Coronary artery (tissue), 2 donors: ENCODE measurements at regions not wholly inside any gene's neighbourhood (a gene's known extent, or its start where the extent isn't known, plus 50 kb on each side); places are given as distances from the start of the nearest gene placed in this dataset.

Experiments used
- DNase-seq: peaks from one replicate; pipeline ENCODE4 v3.0.0-alpha.2; 2017; ENCODE audit warnings: low spot score
- H3K27ac ChIP-seq, 2 donors: fragments of 200-600 bp; sonication (generic); one replicate each; pipeline ENCODE4 v1.5.1; 2016 to 2019
- H3K4me3 ChIP-seq: fragments of 200-600 bp; sonication (generic); 2 replicates; pipeline ENCODE4 v1.5.1; 2016; ENCODE audit warnings: mild to moderate bottlenecking, moderate library complexity
- TF ChIP-seq, protein P1 (sequence below): fragments of 200-600 bp; sonication (generic); IDR thresholded peaks from one replicate; pipeline ENCODE4 v1.5.1; 2019; ENCODE audit warnings: antibody characterized with exemption

DNA sequence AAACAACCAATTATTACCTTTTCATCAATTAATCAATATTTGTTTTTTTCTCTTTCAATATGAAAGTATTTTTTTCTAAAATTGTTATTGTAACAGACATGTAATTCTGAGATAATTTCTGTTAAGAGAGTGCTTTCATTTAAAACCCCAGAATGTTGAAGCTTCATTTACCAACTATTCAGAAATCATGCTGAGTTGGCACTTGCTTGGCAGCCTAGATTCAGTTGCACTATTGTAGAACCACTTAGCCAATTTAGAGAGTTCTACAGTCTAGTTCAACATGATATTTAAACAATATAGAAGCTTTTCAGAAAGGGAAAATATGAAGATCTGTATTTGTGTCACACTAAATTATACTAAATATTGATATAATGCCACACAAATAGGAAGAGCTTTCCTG, 56.1 kb upstream of the NKAIN2 start:
- no peak overlapping the region for H3K4me3 ChIP-seq
- TF ChIP-seq, protein P1, sequence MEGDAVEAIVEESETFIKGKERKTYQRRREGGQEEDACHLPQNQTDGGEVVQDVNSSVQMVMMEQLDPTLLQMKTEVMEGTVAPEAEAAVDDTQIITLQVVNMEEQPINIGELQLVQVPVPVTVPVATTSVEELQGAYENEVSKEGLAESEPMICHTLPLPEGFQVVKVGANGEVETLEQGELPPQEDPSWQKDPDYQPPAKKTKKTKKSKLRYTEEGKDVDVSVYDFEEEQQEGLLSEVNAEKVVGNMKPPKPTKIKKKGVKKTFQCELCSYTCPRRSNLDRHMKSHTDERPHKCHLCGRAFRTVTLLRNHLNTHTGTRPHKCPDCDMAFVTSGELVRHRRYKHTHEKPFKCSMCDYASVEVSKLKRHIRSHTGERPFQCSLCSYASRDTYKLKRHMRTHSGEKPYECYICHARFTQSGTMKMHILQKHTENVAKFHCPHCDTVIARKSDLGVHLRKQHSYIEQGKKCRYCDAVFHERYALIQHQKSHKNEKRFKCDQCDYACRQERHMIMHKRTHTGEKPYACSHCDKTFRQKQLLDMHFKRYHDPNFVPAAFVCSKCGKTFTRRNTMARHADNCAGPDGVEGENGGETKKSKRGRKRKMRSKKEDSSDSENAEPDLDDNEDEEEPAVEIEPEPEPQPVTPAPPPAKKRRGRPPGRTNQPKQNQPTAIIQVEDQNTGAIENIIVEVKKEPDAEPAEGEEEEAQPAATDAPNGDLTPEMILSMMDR, result no peak
- no peak for DNase-seq
- no peak overlapping the region for H3K27ac ChIP-seq

DNA sequence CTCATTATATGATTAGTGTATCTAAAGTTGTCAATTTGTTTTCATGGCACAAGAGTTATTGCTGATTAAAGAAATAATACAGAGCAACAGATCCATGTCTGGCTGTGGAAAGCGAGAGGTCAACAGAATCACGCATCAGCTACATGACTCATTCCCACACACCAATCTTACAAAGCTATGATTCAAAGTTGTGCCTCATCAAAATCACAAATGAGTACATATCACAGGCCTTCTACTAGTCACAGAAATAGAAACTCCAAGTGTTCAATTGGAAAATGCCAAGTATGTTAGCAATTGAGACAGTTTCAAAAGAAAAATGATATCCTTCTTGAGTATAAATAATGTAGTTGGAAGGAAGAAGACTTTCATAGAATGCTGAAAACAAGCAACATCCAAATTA, 57.8 kb upstream of the NKAIN2 start:
- no peak overlapping the region for H3K27ac ChIP-seq
- DNase-seq, result no peak
- H3K4me3 ChIP-seq, result no peak overlapping the region
- TF ChIP-seq, protein P1, result no peak

DNA sequence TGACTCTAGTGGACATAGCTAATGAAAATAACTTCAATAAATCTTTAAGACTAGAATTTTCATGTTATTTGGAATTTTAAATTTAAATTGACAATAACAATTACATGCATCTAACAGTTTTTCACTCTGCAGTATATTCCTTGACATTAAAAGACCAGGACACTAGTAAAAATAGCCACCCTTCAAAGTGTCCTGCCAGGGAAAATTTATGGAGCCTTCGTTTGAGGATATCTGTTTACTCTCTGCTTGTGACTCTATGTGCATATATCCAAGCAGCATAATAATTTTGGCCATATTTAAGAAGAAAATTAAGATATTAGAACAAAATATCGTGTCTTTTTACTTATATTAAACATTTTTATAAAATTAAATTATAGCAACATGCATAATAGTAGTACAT, 58.8 kb upstream of the NKAIN2 start:
- no peak for DNase-seq
- TF ChIP-seq, protein P1, result no peak
- H3K27ac ChIP-seq, result no peak overlapping the region
- H3K4me3 ChIP-seq, result no peak overlapping the region

DNA sequence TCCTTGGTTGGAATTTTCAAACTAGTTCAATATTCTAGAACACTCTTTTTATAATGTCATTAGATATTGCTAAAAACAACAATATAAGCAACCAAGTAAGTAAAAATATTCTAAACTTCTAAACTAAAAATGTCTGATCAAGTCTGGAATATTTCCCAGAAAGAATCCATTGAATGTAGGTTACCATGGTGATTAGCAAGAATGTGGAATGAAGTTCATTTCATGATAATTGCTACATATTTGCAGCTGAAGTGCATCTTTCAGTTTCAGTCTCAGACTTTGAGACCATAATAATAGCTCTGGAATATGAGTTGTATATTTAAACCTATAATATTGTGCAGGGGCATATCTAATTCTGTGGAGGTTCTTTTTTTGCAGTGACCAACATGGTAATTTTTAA, 61.0 kb upstream of the NKAIN2 start:
- no peak for DNase-seq
- TF ChIP-seq, protein P1, result no peak
- Histone ChIP-seq H3K4me3 (no peak overlapping the region), H3K27ac (no peak overlapping the region)

DNA sequence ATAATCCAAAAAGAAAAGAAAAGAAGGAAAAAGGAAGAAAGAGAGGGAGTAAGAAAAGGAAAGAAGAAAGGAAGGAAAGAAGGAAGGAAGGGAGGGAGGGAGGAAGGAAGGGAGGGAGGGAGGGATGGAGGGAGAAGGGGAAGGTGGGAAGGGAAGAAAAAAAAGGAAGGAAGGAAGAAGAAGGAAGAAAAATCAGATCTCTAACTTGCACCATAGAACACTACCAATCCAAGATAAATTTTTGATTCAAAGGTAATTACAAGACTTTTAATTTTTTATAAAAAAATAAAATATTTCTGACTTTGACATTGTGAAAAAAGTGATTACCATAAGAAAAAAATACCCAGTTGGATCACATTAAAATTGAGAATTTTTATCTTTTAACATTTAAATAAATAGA, 70.5 kb upstream of the NKAIN2 start:
- TF ChIP-seq, protein P1, result no peak
- H3K4me3 ChIP-seq, result no peak overlapping the region

DNA sequence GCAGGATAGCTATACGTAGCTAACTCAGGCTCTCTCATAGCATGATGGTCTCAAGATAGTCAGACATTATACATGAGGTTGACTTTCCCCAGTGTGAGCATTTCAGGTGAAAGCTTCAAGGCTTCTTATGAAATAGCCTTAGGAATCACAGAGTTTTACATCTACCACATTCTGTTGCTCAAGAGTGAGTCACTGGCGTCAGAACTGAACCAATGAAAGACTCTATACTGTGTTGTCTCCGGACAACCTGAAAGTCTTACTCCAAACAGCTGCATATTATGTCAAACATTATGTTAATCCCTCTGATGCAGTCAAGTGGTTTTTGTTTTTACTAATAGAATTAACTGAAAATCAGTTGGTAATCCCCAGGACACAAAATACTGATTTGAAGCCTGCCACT, 79.8 kb upstream of the TRDN start:
- Histone ChIP-seq H3K4me3 (no peak overlapping the region), H3K27ac (no peak overlapping the region)
- TF ChIP-seq, protein P1, result no peak
- DNase-seq, result no peak

More for the DNA sequence above, 70.5 kb upstream of the NKAIN2 start:
- no peak overlapping the region for H3K27ac ChIP-seq
- DNase-seq, result no peak

DNA sequence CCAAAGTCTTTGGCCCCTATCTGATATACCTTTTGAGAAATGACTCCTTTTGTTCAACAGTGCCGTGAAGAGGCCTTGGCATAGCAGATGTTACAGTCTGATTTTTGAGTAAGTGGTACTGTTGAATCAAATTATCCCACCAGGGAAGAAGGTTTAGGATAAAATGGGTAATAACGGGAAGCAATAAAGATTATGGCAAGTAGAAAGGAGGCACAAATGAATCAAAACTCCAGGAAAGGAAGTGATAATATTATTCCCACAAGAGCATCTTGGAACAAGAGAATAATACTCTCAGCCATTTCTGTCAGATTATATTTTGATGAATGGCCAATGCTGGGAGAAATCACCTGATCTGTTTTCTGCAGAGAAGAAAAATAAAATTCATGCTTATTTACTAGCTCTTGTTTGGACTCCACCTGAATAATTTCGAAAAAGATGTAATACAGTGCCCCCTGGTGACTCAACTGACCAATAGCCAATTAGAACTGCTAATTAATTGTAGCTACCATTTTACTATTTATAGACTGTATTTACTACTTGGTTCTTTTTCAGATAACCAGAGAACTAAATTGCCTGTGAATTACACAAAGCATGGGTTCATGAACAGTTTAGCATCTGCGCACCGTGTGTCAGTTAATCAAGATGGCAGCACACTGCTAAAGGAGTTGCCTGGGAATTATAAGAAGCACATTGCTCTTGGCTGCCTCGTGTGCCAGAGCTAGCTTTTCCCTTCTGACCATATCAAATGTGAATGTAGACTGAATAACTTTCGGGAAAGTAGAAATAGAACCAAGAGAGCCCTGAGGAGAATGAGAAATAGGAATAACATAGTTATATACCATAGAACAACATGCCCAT, 78.5 kb upstream of the TRDN start:
- DNase-seq, result no peak
- TF ChIP-seq, protein P1, result peak; percentile 41
- no peak overlapping the region for H3K27ac ChIP-seq
- no peak overlapping the region for H3K4me3 ChIP-seq
